ENCODE measurements at regions not wholly inside any gene's neighbourhood (a gene's known extent, or its start where the extent isn't known, plus 50 kb on each side); places are given as distances from the start of the nearest gene placed in this dataset.
"Not testable (repeated sequence)": the region's sequence is repeated elsewhere in the genome, so short reads cannot be mapped to it uniquely, and the experiment has no call there.

DNA sequence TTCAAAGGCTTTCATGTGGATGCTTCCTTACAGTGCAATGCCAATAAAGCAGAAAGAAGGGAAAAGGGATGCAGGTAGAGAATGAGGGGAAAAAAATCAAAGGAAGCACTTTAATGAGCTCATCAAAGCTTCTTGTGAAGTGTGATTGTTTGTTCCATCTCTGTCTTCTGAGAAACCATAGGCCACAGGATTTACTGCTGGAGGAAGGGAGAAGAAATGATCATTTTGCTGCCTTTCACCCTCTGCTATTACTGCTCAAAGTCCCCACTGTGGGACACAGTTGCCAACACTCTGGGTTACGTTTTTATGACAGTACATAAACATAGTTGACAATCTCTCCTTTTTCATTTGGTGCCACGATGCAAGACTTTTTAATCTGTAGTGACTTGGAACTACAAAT lies 558.0 kb upstream of the TECRL start:
- H3K4me3 ChIP-seq (ENCODE audit: low read depth, low read length) = no peak overlapping the region
- TF ChIP-seq, protein P1, sequence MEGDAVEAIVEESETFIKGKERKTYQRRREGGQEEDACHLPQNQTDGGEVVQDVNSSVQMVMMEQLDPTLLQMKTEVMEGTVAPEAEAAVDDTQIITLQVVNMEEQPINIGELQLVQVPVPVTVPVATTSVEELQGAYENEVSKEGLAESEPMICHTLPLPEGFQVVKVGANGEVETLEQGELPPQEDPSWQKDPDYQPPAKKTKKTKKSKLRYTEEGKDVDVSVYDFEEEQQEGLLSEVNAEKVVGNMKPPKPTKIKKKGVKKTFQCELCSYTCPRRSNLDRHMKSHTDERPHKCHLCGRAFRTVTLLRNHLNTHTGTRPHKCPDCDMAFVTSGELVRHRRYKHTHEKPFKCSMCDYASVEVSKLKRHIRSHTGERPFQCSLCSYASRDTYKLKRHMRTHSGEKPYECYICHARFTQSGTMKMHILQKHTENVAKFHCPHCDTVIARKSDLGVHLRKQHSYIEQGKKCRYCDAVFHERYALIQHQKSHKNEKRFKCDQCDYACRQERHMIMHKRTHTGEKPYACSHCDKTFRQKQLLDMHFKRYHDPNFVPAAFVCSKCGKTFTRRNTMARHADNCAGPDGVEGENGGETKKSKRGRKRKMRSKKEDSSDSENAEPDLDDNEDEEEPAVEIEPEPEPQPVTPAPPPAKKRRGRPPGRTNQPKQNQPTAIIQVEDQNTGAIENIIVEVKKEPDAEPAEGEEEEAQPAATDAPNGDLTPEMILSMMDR (IDR thresholded peaks at IDR 0.05; ENCODE audit: insufficient read depth, low read length) = no peak
- no peak for DNase-seq (ENCODE audit: low read depth)

DNA sequence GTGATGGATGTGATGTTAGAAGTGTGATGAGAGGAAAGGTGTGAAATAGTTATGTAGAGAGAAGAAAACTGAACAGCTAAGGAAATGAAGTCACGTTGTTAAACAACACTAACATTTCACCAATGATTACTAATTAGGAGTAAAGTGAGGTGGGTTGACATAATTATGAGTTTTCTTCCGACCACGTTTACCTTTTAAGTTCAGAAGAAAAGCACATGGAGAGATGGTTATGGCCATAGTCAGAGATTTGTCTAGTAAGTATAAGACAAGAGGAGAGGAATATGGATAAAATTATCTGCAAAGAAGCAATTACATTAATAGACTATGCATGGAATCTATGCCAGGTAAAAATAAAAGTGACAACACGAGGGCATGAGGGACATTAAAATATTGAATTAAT lies 551.3 kb upstream of the TECRL start:
- TF ChIP-seq, protein P1 (IDR thresholded peaks at IDR 0.05; ENCODE audit: insufficient read depth, low read length) = no peak
- no peak overlapping the region for H3K4me3 ChIP-seq (ENCODE audit: low read depth, low read length)
- DNase-seq (ENCODE audit: low read depth) = no peak

DNA sequence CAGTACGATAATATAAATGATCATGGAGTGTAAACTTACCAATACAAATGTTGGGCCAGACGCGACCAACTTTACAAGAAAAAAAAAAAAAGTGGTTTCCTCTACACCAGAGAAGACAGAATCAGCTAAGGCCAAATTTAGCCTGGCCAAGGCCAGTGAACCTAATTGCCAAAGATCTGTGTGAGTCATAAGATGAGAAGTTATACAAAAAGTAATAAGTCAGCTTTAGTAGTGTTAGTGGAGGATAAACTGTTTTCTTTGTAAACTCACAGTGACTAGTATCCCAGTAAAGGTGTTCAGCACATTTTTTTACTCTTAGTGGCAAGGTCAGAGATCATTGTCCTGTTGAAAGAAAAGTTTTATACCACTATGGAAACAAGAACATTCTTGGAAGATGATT lies 531.4 kb upstream of the TECRL start:
- no peak overlapping the region for H3K4me3 ChIP-seq (ENCODE audit: low read depth, low read length)
- peak; percentile 1 for DNase-seq (ENCODE audit: low read depth)
- TF ChIP-seq, protein P1 (IDR thresholded peaks at IDR 0.05; ENCODE audit: insufficient read depth, low read length) = no peak

DNA sequence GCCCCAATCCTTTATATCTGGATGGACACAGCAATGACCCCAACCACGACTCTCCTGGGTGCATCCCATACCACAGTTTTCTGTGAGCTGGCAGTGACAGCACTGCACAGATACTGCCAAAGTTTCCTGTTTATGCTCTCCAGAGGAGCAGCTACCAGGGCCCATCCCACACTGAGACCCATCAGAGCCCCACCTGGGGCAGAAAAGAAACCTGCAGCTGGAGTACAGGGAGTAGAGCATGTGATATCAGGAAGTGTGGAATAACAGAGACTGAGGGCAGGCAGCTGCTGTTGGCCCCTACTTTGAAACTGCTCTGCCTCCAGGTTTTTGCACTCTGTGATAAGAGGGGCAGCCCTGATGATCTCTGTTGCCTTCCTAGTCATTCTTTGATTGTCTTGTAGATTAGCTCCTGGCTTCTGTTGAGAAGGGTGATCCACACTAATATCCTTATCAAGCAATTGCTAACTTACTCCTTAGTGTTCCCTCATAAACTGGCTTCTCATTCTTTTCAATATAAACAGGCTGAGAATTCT lies 526.3 kb upstream of the TECRL start:
- H3K4me3 ChIP-seq (ENCODE audit: low read depth, low read length) = no peak overlapping the region
- DNase-seq (ENCODE audit: low read depth) = no peak
- TF ChIP-seq, protein P1 (IDR thresholded peaks at IDR 0.05; ENCODE audit: insufficient read depth, low read length) = no peak

DNA sequence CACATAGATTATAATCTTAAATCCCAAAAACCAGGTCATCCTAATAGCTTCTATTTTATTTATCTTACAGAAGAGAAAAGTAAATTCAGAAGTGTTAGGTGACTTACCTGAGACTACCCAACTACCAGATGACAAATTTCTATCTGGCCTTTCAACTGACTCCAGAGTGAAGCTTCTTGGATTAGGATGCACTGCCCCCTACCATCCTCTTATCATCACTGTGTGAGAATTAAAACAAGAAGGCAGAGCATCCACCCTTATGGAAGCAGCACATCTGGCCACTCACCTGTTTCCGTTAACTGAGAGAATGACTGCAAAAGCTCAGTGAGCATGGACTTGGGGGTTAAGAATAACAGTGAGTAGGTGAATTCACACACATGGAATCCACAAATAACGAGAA lies 502.6 kb upstream of the TECRL start:
- no peak for DNase-seq (ENCODE audit: low read depth)
- TF ChIP-seq, protein P1 (IDR thresholded peaks at IDR 0.05; ENCODE audit: insufficient read depth, low read length) = no peak
- H3K4me3 ChIP-seq (ENCODE audit: low read depth, low read length) = no peak overlapping the region

DNA sequence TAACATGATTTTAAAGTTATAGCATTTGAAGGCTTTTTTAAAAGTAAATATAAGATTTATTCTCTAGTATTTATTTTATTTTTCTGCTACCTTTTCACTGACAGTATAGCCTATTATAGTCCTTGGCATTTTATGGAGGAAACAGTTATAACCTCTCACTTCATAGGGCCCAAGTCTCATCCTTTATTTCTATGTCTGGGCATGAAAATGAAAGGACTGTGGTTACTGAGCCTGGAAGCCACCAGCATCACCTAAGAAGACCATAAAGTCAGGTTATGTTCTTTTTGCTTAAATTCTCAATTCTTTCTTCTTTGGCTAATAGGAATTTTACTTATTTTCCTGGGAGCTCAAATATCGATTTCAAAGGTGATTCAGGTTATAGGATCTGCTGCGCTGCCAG lies 494.7 kb upstream of the TECRL start:
- TF ChIP-seq, protein P1 (IDR thresholded peaks at IDR 0.05; ENCODE audit: insufficient read depth, low read length) = no peak
- DNase-seq (ENCODE audit: low read depth) = no peak
- no peak overlapping the region for H3K4me3 ChIP-seq (ENCODE audit: low read depth, low read length)

DNA sequence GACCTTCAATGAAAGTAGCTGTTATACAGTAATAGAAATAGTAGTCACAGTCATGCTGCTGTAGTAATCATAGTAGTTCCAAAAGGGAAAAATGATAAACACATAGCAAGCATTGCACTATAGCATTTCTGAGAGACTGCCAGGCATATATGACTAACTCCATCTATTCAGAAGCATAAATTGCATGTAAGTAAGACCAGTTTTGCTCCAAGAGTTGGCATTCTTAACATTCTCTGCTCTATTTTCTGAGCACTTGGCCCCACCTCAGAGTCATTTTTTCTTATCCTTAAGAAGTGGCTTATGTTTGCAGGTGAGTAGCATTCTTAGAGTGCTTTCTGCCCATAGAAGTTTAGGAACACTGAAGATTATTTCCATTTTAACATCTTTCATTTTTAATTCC lies 490.3 kb upstream of the TECRL start:
- TF ChIP-seq, protein P1 (IDR thresholded peaks at IDR 0.05; ENCODE audit: insufficient read depth, low read length) = no peak
- H3K4me3 ChIP-seq (ENCODE audit: low read depth, low read length) = no peak overlapping the region
- no peak for DNase-seq (ENCODE audit: low read depth)

DNA sequence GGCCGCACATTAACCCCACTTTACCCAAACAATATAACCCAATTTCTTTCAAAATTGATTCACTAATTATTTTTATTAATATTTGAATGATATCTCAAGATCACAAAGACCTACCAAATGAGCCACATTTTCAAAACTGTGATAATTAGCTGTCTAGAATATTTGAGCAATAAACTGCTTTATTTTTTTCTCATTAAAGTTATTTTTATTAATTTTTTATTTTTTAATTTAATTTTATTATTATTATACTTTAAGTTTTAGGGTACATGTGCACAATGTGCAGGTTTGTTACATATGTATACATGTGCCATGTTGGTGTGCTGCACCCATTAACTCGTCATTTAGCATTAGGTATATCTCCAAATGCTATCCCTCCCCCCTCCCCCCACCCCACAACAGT lies 489.8 kb upstream of the TECRL start:
- DNase-seq (ENCODE audit: low read depth); H3K4me3 ChIP-seq (ENCODE audit: low read depth, low read length): not testable (repeated sequence)
